Left ventricle myocardium superior (tissue), 1 donor: ENCODE measurements at regions not wholly inside any gene's neighbourhood (a gene's known extent, or its start where the extent isn't known, plus 50 kb on each side); places are given as distances from the start of the nearest gene placed in this dataset.
A peak's percentile ranks its signal among the peaks of the same experiment; 100 is the strongest.
"Not testable (repeated sequence)": the region's sequence is repeated elsewhere in the genome, so short reads cannot be mapped to it uniquely, and the experiment has no call there.

Experiments used
- ATAC-seq: fragments of 200-7000 bp; cut with Tn5 transposase; one replicate; pipeline ENCODE4 v1.9.1; 2020; ENCODE audit warnings: mild to moderate bottlenecking, moderate library complexity
- DNase-seq: peaks from one replicate; pipeline ENCODE4 v3.0.0-alpha.2; 2020
- intact Hi-C: fragments of 100-400 bp; cut with micrococcal nuclease; formaldehyde crosslinking; loops from one replicate; pipeline ENCODE4 v1.11.0; 2022
- donor health status: DM: no; HTN: yes; CAD: no; lungs with severe emphysema.

DNA sequence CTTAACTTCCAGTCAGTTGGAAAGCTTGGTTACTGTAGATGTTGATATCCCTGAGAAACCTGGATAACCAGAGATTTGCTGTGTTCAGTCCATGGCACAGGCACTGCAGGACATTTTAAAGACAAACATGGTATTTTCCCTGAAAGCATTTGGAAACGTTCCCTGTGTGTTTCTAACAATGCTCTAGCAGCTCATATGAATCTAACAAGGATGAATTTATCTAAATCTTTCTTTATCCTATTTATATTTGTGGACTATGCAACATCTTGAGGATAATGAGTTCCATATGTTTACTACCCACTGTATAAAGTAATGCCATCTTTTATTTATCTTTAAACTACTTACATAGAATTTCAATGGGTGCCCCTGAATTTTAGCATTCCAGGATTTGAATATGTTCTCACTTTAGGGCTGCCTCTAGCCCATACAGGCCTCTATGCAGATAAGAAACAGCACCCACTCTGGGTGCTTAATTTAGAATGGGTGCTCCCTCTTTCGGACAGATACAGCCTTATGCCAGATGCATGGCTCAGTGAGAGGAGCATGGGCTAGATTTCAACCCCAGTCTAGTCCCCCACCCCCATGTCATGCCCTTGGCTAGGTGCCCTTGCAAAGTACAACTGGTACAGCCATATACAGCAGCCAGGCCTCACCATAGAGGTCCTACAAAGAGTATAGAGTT, 50.6 kb upstream of the NEMP2 start:
- intact Hi-C loops: no loop called here
- peak; percentile 51 for ATAC-seq
- DNase-seq: no peak

DNA sequence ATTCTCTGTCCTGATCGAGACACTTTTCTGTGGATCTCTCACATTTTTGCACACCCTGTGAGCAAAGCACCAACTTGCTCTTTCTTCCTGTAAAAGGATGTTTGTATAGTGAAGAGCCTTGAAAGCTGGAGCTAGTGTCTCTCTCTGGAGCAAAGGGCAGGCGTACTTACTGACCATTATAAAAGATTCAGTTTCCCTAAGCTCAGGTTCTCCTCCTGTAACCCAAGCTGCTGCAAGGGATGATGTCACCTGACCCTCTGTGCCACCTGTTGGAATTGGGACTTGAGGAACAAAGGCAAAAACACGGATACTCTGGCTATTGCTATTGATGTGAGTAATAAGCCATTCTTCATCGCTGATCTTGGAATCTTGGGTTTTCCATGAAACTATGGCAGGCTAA, 52.6 kb upstream of the NEMP2 start:
- intact Hi-C loops: no loop called here
- ATAC-seq (no peak), DNase-seq (no peak)

DNA sequence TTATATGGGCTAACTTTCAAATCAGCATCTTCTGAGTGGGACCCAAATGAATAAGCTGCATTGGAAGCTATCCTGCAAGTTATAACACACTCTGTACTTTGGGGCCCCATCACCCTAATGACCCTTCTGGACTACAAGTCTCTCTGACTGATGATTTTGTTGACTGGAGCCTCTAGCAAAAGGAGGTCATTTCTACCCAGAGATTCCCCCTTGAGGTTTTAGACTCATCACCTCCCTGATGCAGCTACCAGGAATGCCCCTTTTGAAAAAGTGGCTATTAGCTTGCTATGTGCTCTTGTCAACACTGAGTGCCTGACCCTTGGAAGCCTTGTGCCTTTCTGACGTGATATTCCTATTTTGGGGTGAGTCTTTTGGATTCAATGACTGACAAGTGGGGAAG, 54.5 kb upstream of the NEMP2 start:
- DNase-seq (no peak), ATAC-seq (no peak)
- intact Hi-C loops: no loop called here

DNA sequence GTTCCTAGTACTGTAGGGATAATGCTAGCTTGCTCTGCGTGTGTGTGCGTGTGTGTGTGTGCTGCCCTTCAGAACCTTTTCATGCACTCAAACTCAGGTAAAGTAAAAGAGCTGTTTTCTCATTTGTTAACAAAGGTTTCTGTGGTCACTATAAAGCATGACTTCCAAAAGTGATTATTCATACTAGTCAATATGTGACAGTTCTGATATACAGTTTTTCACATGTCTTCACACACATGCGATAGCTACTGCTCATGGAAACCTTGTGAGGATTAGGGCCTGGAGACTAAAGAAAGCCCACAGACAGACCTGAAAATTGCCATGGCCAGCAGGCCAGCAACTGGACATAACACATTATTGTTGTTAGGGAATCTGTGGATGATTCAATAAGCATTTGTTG, 56.9 kb upstream of the NEMP2 start:
- intact Hi-C loops: no loop called here
- ATAC-seq: no peak
- DNase-seq: no peak

DNA sequence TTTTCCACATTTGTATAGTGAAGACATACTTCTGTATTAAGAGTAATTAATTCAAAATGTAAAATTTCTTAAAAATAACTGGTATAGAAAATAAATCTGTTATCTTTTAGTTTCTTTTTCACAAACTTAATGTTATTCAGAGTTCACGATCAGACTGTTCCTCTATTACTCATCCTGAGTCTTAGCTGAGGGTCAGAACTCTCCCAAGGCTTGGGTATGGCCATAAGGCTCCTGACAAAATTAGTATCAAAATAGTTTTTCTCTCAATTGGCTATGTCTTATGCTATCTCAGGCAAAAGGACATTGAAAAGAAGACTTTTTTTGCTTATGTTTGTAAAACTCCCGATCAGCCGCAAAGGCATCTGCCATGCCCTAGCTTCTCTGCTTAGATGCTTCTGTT, 56.1 kb upstream of the NAB1 start:
- intact Hi-C loops: no loop called here
- no peak for DNase-seq
- ATAC-seq: no peak

DNA sequence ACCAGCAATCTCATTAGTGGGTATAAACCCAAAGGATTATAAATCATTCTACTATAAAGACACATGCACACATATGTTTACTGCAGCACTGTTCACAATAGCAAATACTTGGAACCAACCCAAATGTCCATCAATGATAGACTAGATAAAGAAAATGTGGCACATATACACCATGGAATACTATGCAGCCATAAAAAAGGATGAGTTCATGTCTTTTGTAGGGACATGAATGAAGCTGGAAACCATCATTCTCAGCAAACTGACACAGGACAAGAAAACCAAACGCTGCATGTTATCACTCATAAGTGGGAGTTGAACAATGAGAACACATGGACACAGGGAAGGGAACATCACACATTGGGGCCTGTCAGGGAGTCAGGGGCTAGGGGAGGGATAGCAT, 53.0 kb upstream of the NAB1 start:
- ATAC-seq, DNase-seq, intact Hi-C loops: not testable (repeated sequence)

DNA sequence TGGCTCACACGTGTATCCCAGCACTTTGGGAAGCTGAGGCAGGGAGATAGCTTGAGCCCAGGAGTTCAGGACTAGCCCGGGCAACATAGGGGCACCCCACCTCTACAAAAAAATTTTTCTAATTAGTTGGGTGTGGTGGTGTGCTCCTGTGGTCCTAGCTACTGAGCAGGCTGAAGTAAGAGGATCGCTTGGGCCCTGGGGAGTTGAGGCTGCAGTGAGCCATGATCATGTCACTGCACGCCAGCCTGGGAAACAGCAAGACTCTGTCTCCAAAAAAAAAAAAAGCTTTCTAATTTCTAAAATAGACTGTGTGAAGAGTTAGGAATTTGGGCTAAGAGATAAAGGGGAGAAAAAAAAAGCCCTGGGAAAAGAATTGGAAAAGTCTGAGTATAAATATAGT, 51.9 kb upstream of the NAB1 start:
- intact Hi-C loops: no loop called here
- DNase-seq (peak; percentile 50), ATAC-seq (peak; percentile 70)

DNA sequence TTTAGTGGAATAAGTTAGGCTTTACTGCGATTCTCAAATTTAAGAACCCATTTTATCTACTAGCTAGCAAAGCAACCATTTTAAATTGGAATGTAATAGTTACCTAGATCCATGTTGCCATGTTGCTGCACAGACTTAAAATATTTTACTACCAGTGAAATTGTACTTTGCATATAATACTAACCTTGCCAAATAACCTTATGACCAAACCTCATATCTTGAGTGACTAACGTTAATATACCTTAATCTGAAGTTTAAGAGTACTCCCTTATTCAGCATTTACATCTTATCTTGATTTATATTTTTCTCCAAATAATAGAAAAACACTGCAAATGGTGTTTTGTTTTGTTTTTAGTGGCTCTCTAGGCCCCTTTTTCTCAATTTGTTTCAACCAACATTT, 50.3 kb upstream of the NAB1 start:
- ATAC-seq (no peak), DNase-seq (no peak)
- intact Hi-C loops: no loop called here

DNA sequence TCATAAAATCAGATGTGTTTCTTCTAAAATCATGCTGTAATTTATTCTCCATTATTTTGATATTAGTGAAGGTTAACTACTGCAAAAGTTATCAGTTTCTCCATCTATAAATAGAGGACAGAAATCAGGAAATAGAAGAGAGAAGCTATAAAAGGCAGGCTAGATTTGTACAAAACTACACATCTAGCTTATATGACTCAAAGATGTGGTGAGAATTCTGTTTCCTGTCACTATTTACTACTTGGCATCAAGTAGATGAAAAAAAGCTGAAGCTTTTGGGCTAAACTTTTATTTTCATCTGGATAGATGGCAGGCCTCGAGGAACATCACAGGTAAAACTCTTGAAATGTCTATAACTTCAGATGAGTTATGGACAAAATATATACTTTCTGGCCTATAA, 49.8 kb upstream of the NAB1 start:
- DNase-seq (no peak), ATAC-seq (no peak)
- intact Hi-C loops: no loop called here
